ENCODE measurements at regions not wholly inside any gene's neighbourhood (a gene's known extent, or its start where the extent isn't known, plus 50 kb on each side); places are given as distances from the start of the nearest gene placed in this dataset.
A peak's percentile ranks its signal among the peaks of the same experiment; 100 is the strongest.

DNA sequence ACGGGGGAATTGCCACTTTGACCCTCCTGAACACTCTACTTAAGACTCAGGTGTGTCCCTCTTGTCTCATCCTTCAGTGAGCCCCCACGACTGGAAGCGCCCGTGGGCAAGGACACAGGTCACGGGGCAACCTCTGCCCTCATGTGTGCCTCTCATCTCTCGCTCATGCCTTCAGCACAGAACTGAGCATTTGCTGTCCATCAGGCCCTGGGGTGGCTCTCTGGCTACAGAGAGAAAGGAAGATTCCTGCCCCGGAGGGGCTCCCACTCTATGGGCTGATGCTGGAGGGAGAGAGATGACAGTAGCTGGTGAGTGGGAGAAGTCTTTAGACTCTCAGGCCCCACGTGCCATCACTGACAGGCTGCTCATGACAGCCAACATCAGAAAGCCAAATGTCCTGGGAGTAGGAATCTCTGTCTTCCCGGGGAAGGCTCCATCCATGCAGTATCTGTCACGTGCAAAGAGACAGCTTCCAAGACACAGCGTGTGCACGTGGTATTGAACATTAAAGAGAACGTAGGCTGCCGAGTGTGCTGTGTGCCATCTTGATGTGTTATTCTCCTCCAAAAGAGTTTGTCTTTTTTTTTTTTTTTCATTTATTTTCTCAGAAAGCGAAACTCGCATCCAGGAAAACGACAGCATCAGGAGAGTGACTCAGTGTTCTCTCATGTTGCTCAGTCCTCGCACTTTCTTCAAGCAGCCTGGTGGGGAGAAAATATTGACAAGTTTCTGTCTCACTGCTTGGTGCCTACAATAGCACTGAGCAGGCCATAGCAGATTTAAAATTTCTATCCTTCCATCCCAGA is 190.5 kb downstream of the GAS1 start:
- H3K27me3 Mint-ChIP-seq (ENCODE audit: low read depth, poor library complexity), result peaks cover 7% of the 10 kb centered on the region
- peaks cover 11% of the 10 kb centered on the region for H3K9me3 Mint-ChIP-seq
- TF ChIP-seq, protein P1, sequence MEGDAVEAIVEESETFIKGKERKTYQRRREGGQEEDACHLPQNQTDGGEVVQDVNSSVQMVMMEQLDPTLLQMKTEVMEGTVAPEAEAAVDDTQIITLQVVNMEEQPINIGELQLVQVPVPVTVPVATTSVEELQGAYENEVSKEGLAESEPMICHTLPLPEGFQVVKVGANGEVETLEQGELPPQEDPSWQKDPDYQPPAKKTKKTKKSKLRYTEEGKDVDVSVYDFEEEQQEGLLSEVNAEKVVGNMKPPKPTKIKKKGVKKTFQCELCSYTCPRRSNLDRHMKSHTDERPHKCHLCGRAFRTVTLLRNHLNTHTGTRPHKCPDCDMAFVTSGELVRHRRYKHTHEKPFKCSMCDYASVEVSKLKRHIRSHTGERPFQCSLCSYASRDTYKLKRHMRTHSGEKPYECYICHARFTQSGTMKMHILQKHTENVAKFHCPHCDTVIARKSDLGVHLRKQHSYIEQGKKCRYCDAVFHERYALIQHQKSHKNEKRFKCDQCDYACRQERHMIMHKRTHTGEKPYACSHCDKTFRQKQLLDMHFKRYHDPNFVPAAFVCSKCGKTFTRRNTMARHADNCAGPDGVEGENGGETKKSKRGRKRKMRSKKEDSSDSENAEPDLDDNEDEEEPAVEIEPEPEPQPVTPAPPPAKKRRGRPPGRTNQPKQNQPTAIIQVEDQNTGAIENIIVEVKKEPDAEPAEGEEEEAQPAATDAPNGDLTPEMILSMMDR (IDR thresholded peaks at IDR 0.05), result no peak
- H3K27ac Mint-ChIP-seq, result peak overlapping the region; percentile 45
- DNase-seq, result no peak
- peaks cover 10% of the 10 kb centered on the region for H3K4me1 Mint-ChIP-seq
- H3K4me3 Mint-ChIP-seq, result no peak overlapping the region
- H3K36me3 Mint-ChIP-seq (ENCODE audit: low read depth), result no peaks in the 10 kb centered on the region

DNA sequence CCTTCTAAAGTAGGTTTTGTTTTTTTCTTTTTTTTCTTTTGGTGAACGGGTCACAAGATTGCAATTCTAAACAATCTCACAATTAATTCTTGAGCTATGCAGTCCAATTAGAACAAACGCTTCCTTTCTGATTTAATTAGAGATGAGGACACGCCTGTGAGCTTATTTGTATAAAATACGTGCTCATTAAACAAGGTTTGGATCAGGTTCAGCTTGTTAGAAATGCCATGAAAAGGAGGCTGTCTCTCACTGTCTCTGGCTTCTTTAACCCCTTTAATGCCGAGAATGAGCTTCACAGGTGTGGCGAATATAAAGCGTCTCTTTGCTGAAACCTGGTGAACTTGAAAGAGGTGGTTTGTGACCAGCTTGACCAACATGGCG is 191.8 kb downstream of the GAS1 start:
- Mint-ChIP-seq H3K4me1 (peaks cover 10% of the 10 kb centered on the region), H3K9me3 (peaks cover 10% of the 10 kb centered on the region), H3K27ac (no peak overlapping the region), H3K27me3 (ENCODE audit: low read depth, poor library complexity) (peaks cover 7% of the 10 kb centered on the region), H3K36me3 (ENCODE audit: low read depth) (no peaks in the 10 kb centered on the region), H3K4me3 (no peak overlapping the region)
- DNase-seq, result no peak
- TF ChIP-seq, protein P1 (IDR thresholded peaks at IDR 0.05), result no peak

DNA sequence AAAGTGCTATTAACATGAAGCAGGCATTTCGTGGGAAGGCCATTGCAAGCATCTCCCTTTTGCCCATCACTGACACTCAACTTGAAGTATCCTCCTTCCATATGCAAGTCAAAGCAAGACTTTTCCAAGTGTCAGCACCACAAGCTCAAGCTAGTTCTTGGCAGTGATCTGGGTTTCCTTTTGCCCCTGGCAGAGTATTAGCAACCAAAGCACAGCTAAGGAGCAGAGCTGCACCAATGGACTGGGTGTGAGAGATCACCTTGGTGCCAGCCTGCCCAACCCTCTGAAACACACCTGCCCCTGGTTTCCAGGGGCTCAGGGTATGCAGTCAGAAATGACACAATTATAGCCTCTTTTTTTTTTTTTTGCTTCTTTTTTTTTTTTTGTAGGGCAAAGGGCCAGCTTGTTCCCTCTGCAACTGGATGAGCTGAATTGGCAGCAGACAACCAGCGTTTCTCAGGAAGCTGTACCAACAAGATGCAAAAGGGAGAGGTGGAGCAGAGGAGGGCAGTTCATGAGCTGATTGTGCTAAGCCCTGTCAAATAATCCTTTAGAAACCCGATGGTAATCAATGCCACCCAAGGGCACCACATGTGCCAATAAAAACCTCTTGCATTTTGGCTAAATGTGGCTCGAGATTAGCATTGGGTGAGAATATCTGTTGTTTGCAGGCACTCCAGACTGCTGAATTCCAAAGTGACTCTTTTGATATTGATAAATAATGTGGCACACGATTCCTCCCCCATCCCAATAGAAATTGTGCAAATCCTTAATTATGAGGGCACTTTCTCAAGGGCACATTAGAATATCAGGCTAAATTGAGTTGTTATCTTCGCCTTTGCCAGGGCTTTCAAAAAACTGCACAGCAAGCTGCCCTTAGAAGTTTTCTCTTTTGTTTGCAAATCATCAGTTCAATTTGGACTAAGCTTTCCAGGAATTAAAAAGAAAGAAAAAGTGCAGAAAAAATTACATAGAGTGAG is 192.4 kb downstream of the GAS1 start:
- no peaks in the 10 kb centered on the region for H3K36me3 Mint-ChIP-seq (ENCODE audit: low read depth)

DNA sequence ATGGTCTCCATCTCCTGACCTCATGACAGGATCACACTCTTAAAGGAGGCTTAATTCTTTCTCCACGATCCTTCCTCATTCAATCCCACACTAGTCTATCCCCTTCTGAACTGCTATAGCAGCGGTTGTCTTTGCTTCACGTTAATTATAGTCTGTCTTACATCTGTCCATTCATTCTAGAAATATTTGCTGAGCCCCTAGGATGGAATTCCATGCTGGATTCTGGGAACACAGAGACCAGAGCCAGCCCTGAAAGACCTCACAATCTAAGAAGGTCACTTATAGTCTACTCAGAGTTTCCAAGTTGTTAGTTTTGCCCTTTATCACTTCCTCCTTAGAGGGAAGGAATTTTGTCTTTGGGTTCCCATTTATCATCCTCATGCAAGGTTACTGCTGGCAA is 193.5 kb downstream of the GAS1 start:
- no peak for DNase-seq
- no peaks in the 10 kb centered on the region for H3K36me3 Mint-ChIP-seq (ENCODE audit: low read depth)
- H3K27ac Mint-ChIP-seq, result no peak overlapping the region
- H3K27me3 Mint-ChIP-seq (ENCODE audit: low read depth, poor library complexity), result peaks cover 7% of the 10 kb centered on the region
- TF ChIP-seq, protein P1 (IDR thresholded peaks at IDR 0.05), result no peak
- H3K9me3 Mint-ChIP-seq, result peaks cover 7% of the 10 kb centered on the region
- peaks cover 8% of the 10 kb centered on the region for H3K4me1 Mint-ChIP-seq
- no peak overlapping the region for H3K4me3 Mint-ChIP-seq

More for the DNA sequence above, 192.4 kb downstream of the GAS1 start:
- no peak overlapping the region for H3K4me3 Mint-ChIP-seq
- no peak overlapping the region for H3K27ac Mint-ChIP-seq
- no peak for DNase-seq
- TF ChIP-seq, protein P1 (IDR thresholded peaks at IDR 0.05), result no peak
- peaks cover 7% of the 10 kb centered on the region for H3K27me3 Mint-ChIP-seq (ENCODE audit: low read depth, poor library complexity)
- H3K4me1 Mint-ChIP-seq, result peaks cover 10% of the 10 kb centered on the region
- peaks cover 8% of the 10 kb centered on the region for H3K9me3 Mint-ChIP-seq

DNA sequence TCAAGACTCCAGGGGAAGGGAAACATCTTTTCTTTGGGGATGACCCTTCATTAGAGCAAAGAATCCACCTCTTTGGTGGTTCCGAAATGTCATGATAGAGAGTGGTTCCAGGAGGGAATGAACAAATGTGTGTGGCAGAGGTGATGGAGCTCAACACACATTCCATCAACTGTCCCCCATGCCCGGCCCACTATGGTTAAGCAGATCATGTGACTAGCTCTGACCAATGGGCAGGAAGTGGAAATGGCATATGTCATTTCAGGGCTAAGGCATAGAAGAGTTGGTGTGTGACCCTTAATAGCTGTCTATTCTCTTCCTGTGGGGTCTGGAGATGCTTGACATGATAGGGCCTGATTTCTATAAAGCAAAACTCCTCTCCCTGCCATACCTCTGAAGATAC is 194.6 kb downstream of the GAS1 start:
- TF ChIP-seq, protein P1 (IDR thresholded peaks at IDR 0.05), result no peak
- Mint-ChIP-seq H3K4me1 (peaks cover 5% of the 10 kb centered on the region), H3K36me3 (ENCODE audit: low read depth) (no peaks in the 10 kb centered on the region), H3K27me3 (ENCODE audit: low read depth, poor library complexity) (peaks cover 7% of the 10 kb centered on the region), H3K9me3 (peaks cover 7% of the 10 kb centered on the region), H3K4me3 (no peak overlapping the region), H3K27ac (no peak overlapping the region)
- no peak for DNase-seq

Data from nephron progenitor cell (in vitro differentiated cells).